ENCODE measurements at regions not wholly inside any gene's neighbourhood (a gene's known extent, or its start where the extent isn't known, plus 50 kb on each side); places are given as distances from the start of the nearest gene placed in this dataset.
"Not testable (repeated sequence)": the region's sequence is repeated elsewhere in the genome, so short reads cannot be mapped to it uniquely, and the experiment has no call there.

DNA sequence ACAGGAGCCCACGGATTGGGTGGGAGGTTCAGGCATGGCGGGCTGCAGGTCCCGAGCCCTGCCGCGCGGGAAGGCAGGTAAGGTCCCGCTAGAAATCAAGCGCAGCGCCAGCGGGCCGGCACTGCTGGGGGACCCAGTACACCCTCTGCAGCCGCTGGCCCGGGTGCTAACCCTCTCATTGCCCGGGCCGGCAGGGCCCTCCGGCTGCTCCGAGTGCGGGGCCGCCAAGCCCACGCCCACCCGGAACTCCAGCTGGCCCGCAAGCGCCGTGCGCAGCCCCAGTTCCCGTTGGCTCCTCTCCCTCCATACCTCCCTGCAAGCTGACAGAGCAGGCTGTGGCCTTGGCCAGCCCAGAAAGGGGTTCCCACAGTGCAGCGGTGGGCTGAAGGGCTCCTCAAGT is 156.8 kb upstream of the GIMD1 start:
- TF ChIP-seq, protein P1, sequence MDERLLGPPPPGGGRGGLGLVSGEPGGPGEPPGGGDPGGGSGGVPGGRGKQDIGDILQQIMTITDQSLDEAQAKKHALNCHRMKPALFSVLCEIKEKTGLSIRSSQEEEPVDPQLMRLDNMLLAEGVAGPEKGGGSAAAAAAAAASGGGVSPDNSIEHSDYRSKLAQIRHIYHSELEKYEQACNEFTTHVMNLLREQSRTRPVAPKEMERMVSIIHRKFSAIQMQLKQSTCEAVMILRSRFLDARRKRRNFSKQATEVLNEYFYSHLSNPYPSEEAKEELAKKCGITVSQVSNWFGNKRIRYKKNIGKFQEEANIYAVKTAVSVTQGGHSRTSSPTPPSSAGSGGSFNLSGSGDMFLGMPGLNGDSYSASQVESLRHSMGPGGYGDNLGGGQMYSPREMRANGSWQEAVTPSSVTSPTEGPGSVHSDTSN (CRISPR knock-in tag; IDR thresholded peaks at IDR 0.05; ENCODE audit: low read depth), result not testable (repeated sequence)
- TF ChIP-seq, protein P1 (tag; conservative IDR thresholded peaks at IDR 0.05; ENCODE audit: low read depth), result not testable (repeated sequence)
- TF ChIP-seq, protein P2, sequence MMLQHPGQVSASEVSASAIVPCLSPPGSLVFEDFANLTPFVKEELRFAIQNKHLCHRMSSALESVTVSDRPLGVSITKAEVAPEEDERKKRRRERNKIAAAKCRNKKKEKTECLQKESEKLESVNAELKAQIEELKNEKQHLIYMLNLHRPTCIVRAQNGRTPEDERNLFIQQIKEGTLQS (IDR thresholded peaks at IDR 0.05), result not testable (repeated sequence)
- TF ChIP-seq, protein P2 (CRISPR knock-in tag; conservative IDR thresholded peaks at IDR 0.05), result not testable (repeated sequence)
